GM19463 (cell line): ENCODE measurements at regions not wholly inside any gene's neighbourhood (a gene's known extent, or its start where the extent isn't known, plus 50 kb on each side); places are given as distances from the start of the nearest gene placed in this dataset.
"Not testable (repeated sequence)": the region's sequence is repeated elsewhere in the genome, so short reads cannot be mapped to it uniquely, and the experiment has no call there.

Source experiments
- ATAC-seq: cut with Tn5 transposase; IDR thresholded peaks from one replicate; pipeline ENCODE4 v1.9.1; 2021; ENCODE audit warnings: mild to moderate bottlenecking, moderate library complexity; ENCODE audit not compliant: unreplicated experiment

GRCh38 chr14:19168261-19168660, 201.0 kb downstream of the POTEM start:
- not testable (repeated sequence) for ATAC-seq

- not testable (repeated sequence) for ATAC-seq
Measured at GRCh38 chr14:19169561-19170362, 202.5 kb downstream of the POTEM start.

- not testable (repeated sequence) for ATAC-seq
Measured at GRCh38 chr14:19172745-19173144, 205.5 kb downstream of the POTEM start.

- not testable (repeated sequence) for ATAC-seq
Measured at GRCh38 chr14:19173188-19173587, 206.0 kb downstream of the POTEM start.

GRCh38 chr14:19177435-19177834, 210.2 kb downstream of the POTEM start:
- not testable (repeated sequence) for ATAC-seq

DNA sequence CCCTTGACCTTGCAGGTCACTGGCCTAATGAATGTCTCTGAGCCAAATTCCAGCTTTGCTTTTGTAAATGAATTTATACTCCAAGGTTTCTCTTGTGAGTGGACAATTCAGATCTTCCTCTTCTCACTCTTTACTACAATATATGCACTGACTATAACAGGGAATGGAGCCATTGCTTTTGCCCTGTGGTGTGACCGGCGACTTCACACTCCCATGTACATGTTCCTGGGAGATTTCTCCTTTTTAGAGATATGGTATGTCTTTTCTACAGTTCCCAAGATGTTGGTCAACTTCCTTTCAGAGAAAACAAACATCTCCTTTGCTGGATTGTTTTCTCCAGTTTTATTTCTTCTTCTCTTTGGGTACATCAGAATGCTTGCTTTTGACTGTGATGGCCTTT, 213.1 kb downstream of the POTEM start:
- ATAC-seq = not testable (repeated sequence)

GRCh38 chr14:19180881-19181280, 213.6 kb downstream of the POTEM start:
- not testable (repeated sequence) for ATAC-seq

DNA sequence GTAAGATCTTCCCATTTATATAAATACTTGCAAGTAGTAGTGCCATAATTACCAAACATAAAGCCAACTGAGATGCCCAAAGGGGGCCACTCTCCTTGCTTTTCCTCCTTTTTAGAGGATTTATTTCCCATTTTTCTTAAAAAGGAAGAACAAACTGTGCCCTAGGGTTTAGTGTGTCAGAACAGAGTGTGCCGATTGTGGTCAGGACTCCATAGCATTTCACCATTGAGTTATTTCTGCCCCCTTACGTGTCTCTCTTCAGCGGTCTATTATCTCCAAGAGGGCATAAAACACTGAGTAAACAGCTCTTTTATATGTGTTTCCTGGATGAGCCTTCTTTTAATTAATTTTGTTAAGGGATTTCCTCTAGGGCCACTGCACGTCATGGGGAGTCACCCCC, 227.9 kb downstream of the POTEM start:
- not testable (repeated sequence) for ATAC-seq

DNA sequence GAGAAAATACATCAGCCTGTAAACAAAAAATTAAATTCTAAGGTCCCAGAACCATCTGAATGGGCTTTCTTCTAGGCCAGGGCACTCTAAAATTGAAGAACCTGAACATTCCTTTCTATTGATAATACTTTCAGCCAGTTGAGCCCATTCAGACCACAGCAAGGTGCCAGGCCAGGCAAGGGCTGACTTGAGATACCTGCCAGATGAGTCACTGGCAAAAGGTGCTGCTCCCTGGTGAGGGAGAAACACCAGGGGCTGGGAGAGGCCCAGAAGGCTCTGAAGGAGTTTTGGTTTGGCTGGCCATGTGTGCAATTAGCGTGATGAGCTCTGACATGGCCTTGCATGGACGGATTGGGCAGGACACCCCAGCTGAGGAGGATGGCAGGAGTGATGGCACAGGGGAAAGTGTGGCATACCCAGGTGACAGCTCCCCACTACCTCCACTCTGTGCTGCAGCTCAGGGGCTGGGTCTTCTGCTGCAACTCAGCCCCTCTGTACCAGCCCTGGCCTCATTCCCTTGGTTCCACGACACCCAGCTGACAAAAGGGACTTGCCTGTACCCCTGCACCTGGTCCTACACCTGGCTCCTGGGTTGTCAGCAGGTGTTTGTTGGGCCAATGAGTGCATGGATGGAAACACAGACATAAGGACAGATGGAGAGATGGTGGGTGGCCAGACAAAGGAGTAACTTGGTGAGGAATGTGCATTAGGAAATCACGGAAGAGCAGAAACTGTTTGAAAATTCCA, 230.4 kb downstream of the POTEM start:
- ATAC-seq = not testable (repeated sequence)

- not testable (repeated sequence) for ATAC-seq
Measured at GRCh38 chr14:19198341-19198740, 231.1 kb downstream of the POTEM start.

DNA sequence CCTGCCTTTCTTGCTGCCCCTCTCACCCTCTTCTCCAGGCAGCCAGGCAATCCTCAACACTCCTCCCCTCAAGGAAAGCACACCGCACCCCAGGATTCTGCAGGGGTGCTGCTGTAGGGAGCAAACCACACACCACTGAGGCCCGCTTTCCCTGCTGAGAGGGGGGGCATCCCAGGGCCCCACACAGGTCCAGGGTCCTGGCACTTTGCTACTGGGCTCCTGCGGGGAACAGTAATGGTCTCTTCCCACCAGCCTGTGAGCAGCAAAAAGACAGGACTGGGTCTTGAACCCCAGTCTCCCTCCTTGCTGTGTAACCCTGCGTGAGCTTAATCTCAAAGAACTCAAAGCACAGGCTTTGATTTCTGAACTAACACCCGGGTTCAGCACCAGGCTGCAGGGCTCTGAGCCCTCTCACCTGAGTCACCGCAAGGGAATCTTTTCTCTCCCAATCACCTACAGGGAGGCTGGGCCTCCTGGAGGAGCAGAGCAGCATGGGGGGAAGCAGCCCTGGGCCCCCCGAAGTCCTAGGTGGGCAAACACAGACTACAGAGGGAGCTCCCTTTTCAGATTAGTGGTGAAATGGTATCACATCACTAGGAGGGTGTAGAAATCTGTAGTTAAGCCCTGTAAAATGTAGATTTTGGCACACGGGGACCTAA, 232.6 kb downstream of the POTEG start:
- not testable (repeated sequence) for ATAC-seq

- ATAC-seq = not testable (repeated sequence)
Measured at GRCh38 chr14:19202053-19202442, 232.1 kb downstream of the POTEG start.

DNA sequence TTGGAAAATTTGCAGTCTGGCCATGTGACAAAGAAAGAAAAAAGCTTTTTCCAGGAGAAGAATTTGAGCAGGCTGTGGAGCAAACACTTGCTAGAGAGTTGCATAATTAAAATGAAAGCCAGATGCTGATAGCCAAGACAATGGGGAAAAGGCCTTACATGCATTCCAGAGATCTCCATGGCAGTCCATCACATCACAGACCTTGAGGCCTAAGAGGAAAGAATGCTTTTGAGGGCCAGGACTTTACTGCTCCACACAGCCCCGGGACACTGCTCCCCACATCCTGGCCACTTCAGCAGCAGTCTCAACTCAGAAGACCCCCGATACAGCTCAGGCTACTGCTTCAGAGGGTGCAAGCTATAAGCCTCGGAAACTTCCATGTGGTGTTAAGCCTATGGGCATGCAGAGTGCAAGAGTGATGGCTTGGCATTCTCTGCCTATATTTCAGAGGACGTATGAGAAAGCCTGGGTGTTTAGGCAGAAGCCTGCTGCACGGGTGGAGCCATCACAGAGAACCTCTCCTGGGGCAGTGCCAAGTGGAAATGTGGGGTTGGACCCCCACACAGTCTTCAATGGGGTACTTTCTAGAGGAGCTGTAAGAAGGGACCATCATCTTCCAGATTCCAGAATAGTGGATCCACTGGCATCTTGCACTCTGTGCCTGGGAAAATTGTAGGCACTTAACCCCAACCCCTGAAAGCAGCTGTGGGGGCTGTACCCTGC, 230.7 kb downstream of the POTEG start:
- ATAC-seq = not testable (repeated sequence)

DNA sequence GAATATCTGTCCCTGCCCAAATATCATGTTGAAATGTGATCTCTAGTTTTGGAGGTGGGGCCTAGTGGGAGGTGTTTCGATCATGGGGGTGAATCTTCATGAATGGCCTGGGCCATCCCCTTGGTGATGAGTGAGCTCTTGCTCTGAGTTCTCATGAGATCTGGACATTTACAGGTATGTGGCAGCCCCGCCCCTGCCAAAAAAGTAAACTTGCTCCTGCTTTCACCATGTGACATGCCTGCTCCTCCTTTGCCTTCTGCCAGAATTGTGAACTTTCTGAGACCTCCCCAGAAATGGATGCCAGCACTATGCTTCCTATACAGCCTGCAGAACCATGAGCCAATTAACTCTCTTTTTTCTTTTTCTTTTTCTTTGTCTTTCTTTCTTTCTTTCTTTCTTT, 229.3 kb downstream of the POTEG start:
- not testable (repeated sequence) for ATAC-seq

GRCh38 chr14:19216480-19216879, 217.7 kb downstream of the POTEG start:
- ATAC-seq = not testable (repeated sequence)

- not testable (repeated sequence) for ATAC-seq
Measured at GRCh38 chr14:19219423-19219822, 214.7 kb downstream of the POTEG start.

DNA sequence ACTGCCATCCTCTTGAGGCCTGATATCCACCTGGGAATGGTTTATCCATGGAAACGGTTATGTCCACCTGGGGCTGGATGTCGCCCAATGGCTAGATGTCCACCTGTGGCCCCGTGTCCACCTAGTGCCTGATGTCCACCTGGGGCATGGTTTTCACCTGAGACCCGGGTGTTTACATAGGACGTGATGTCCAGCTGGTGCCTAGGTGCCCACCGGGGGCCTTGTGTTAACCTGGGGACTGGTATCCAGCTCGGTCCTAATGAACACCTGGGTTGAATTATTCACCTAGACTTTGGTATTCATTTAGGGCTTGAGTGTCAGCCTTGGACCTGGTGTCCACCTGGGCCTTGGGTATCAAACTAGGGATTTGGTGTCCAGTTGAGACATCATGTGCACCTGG, 202.7 kb downstream of the POTEG start:
- not testable (repeated sequence) for ATAC-seq

DNA sequence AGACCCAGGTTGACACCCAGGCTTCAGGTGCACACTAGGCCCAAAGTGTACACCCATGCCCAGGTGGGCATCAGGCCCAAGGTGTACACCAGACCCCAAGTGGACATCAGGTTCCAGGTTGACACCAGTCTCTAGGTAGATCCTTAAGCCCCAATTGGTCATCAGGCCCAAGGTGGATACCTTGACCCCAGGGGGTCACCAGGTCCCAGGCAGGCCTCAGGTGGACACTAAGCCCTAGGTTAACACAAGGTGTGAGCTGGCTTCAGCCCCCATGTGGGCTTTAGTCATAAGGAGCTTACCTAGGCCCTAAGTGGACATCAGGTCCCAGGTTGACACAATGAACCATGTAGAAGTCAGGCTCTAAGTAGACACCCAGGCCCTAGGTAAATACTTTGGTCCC, 200.1 kb downstream of the POTEG start:
- ATAC-seq = not testable (repeated sequence)

- not testable (repeated sequence) for ATAC-seq
Measured at GRCh38 chr14:19237656-19238055, 196.5 kb downstream of the POTEG start.

DNA sequence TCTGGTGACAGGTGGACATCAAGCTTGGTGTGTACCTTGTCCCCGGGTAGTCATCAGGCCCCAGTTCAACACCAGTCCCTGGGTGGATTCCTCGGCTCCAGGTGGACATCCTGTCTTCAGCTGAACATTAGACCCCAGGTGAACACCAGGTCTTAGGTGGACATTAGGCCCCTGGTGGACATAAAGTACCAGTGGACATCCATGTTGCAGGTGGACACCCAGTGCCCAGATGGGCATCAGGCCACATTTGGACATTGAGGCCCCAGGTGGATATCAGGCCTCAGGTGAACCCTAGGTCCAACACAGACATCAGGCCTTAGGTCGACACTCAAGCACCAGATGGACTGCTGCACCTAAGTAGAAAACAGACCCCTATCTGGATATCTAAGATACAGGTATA, 195.6 kb downstream of the POTEG start:
- ATAC-seq = not testable (repeated sequence)

GRCh38 chr14:19239981-19240380, 194.2 kb downstream of the POTEG start:
- not testable (repeated sequence) for ATAC-seq
